ENCODE measurements at regions not wholly inside any gene's neighbourhood (a gene's known extent, or its start where the extent isn't known, plus 50 kb on each side); places are given as distances from the start of the nearest gene placed in this dataset.

GRCh38 chr12:4197922-4198763 lies 75.4 kb upstream of the CCND2 start:
- no peak overlapping the region for H3K4me3 ChIP-seq (ENCODE audit: low read length)
- TF ChIP-seq EP300 (conservative IDR thresholded peaks at IDR 0.05; ENCODE audit: poor library complexity, severe bottlenecking) (no peak), EZH2 (IDR thresholded peaks at IDR 0.05; ENCODE audit: borderline replicate concordance, insufficient read depth, low read length, poor library complexity, severe bottlenecking) (no peak), RAD21 (conservative IDR thresholded peaks at IDR 0.05) (no peak), CTCF (IDR thresholded peaks at IDR 0.05; ENCODE audit: poor library complexity, severe bottlenecking) (no peak), MXI1 (conservative IDR thresholded peaks at IDR 0.05; ENCODE audit: poor library complexity, severe bottlenecking) (no peak), TAF1 (IDR thresholded peaks at IDR 0.05; ENCODE audit: low read depth) (no peak), REST (IDR thresholded peaks at IDR 0.05; ENCODE audit: borderline replicate concordance) (no peak), SMC3 (conservative IDR thresholded peaks at IDR 0.05; ENCODE audit: poor library complexity) (no peak), POLR2AphosphoS5 (IDR thresholded peaks at IDR 0.05) (no peak)
- no peaks in the 10 kb centered on the region for H3K9me2 ChIP-seq (ENCODE audit: insufficient read depth, low read length)
- no peak overlapping the region for H3K4me2 ChIP-seq (ENCODE audit: low read length)
- H3K27ac ChIP-seq (ENCODE audit: low read length): no peak overlapping the region
- no peaks in the 10 kb centered on the region for H3K79me2 ChIP-seq (replicated peaks; ENCODE audit: insufficient read depth, low read length)
- H4K20me1 ChIP-seq (ENCODE audit: insufficient read depth): no peaks in the 10 kb centered on the region
- H3F3A ChIP-seq (ENCODE audit: insufficient read depth, low read length, poor library complexity, severe bottlenecking): no peaks in the 10 kb centered on the region
- H3K27me3 ChIP-seq (ENCODE audit: insufficient read depth, low read depth, low read length): no peaks in the 10 kb centered on the region
- H3K9me3 ChIP-seq (ENCODE audit: low read length): no peaks in the 10 kb centered on the region
- no peak overlapping the region for H2AFZ ChIP-seq (ENCODE audit: low read depth, low read length)
- no peaks in the 10 kb centered on the region for H3K36me3 ChIP-seq (ENCODE audit: insufficient read depth, low read length)
- H3K9ac ChIP-seq (ENCODE audit: low read length): no peak overlapping the region

GRCh38 chr12:4196805-4197420 lies 76.6 kb upstream of the CCND2 start:
- no peak overlapping the region for H3K9ac ChIP-seq (ENCODE audit: low read length)
- no peaks in the 10 kb centered on the region for H4K20me1 ChIP-seq (ENCODE audit: insufficient read depth)
- no peak overlapping the region for H3K27ac ChIP-seq (ENCODE audit: low read length)
- H3K4me3 ChIP-seq (ENCODE audit: low read length): no peak overlapping the region
- H3K9me3 ChIP-seq (ENCODE audit: low read length): no peaks in the 10 kb centered on the region
- H3K4me2 ChIP-seq (ENCODE audit: low read length): no peak overlapping the region
- no peak for TF ChIP-seq EZH2 (IDR thresholded peaks at IDR 0.05; ENCODE audit: borderline replicate concordance, insufficient read depth, low read length, poor library complexity, severe bottlenecking)
- no peak for TF ChIP-seq MXI1 (conservative IDR thresholded peaks at IDR 0.05; ENCODE audit: poor library complexity, severe bottlenecking)
- TF ChIP-seq CTCF (IDR thresholded peaks at IDR 0.05; ENCODE audit: poor library complexity, severe bottlenecking): no peak
- no peak for TF ChIP-seq RAD21 (conservative IDR thresholded peaks at IDR 0.05)
- TF ChIP-seq REST (IDR thresholded peaks at IDR 0.05; ENCODE audit: borderline replicate concordance): no peak
- TF ChIP-seq TAF1 (IDR thresholded peaks at IDR 0.05; ENCODE audit: low read depth): no peak
- H2AFZ ChIP-seq (ENCODE audit: low read depth, low read length): no peak overlapping the region
- no peaks in the 10 kb centered on the region for H3K79me2 ChIP-seq (replicated peaks; ENCODE audit: insufficient read depth, low read length)
- no peaks in the 10 kb centered on the region for H3K9me2 ChIP-seq (ENCODE audit: insufficient read depth, low read length)
- H3F3A ChIP-seq (ENCODE audit: insufficient read depth, low read length, poor library complexity, severe bottlenecking): no peaks in the 10 kb centered on the region
- H3K27me3 ChIP-seq (ENCODE audit: insufficient read depth, low read depth, low read length): no peaks in the 10 kb centered on the region
- no peaks in the 10 kb centered on the region for H3K36me3 ChIP-seq (ENCODE audit: insufficient read depth, low read length)
